Astrocyte (in vitro differentiated cells and primary cell): ENCODE measurements at regions not wholly inside any gene's neighbourhood (a gene's known extent, or its start where the extent isn't known, plus 50 kb on each side); places are given as distances from the start of the nearest gene placed in this dataset.

ENCODE experiments used
- DNase-seq: peaks from one replicate; pipeline ENCODE4 v3.0.0-alpha.2; 2010; ENCODE audit warnings: low read depth
- FAIRE-seq: peaks from 2 replicates; lab custom pipeline; 2011; peaks lifted over from hg19 to GRCh38; lab: Jason Lieb, UNC
- H2AFZ ChIP-seq: 2 replicates; pipeline ENCODE4 v1.6.0; 2012; ENCODE audit warnings: low read depth, low read length, inconsistent platforms
- H3K27ac ChIP-seq: 2 replicates; pipeline ENCODE4 v1.5.1; 2011; ENCODE audit warnings: low read depth, low read length, inconsistent platforms
- H3K27me3 ChIP-seq: 2 replicates; pipeline ENCODE4 v1.6.0; 2011; ENCODE audit warnings: low read length, inconsistent platforms; ENCODE audit not compliant: insufficient read depth
- H3K36me3 ChIP-seq: 2 replicates; pipeline ENCODE4 v1.5.1; 2011; ENCODE audit warnings: low read length, inconsistent platforms; ENCODE audit not compliant: insufficient read depth
- H3K4me1 ChIP-seq: 2 replicates; pipeline ENCODE4 v1.5.1; 2011; ENCODE audit warnings: low read length, inconsistent platforms; ENCODE audit not compliant: insufficient read depth
- H3K4me2 ChIP-seq: 2 replicates; pipeline ENCODE4 v1.6.0; 2012; ENCODE audit warnings: low read length, inconsistent platforms
- H3K4me3 ChIP-seq: 2 replicates; pipeline ENCODE4 v1.5.1; 2011; ENCODE audit warnings: low read depth, mild to moderate bottlenecking, low read length, inconsistent platforms; ENCODE audit not compliant: insufficient read depth
- H3K79me2 ChIP-seq: 2 replicates; pipeline ENCODE4 v1.6.0; 2012; ENCODE audit warnings: mild to moderate bottlenecking, low read length, inconsistent platforms; ENCODE audit not compliant: insufficient read depth
- H3K9ac ChIP-seq: 2 replicates; pipeline ENCODE4 v1.6.0; 2012; ENCODE audit warnings: mild to moderate bottlenecking, low read length, inconsistent platforms
- H3K9me3 ChIP-seq: 2 replicates; pipeline ENCODE4 v1.5.1; 2012; ENCODE audit warnings: low read depth, mild to moderate bottlenecking, low read length, inconsistent platforms; ENCODE audit not compliant: insufficient read depth
- H4K20me1 ChIP-seq: 2 replicates; pipeline ENCODE4 v1.6.0; 2012; ENCODE audit warnings: low read length, inconsistent platforms; ENCODE audit not compliant: insufficient read depth
- H3K27ac Mint-ChIP-seq: one replicate; pipeline ENCODE4 v1.8.0; 2021; ENCODE audit warnings: mild to moderate bottlenecking, mixed read lengths; ENCODE audit not compliant: unreplicated experiment
- H3K27me3 Mint-ChIP-seq: one replicate; pipeline ENCODE4 v1.8.0; 2021; ENCODE audit warnings: low read depth, mixed read lengths; ENCODE audit not compliant: unreplicated experiment
- H3K36me3 Mint-ChIP-seq: one replicate; pipeline ENCODE4 v1.8.0; 2021; ENCODE audit warnings: low read depth, mixed read lengths; ENCODE audit not compliant: unreplicated experiment
- H3K4me1 Mint-ChIP-seq: one replicate; pipeline ENCODE4 v1.8.0; 2021; ENCODE audit warnings: low read depth, mixed read lengths; ENCODE audit not compliant: unreplicated experiment
- H3K4me3 Mint-ChIP-seq: one replicate; pipeline ENCODE4 v1.8.0; 2021; ENCODE audit warnings: mild to moderate bottlenecking, moderate library complexity, mixed read lengths; ENCODE audit not compliant: unreplicated experiment
- H3K9me3 Mint-ChIP-seq: one replicate; pipeline ENCODE4 v1.8.0; 2021; ENCODE audit warnings: mild to moderate bottlenecking, mixed read lengths; ENCODE audit not compliant: unreplicated experiment
- CTCF ChIP-seq: IDR thresholded peaks from 2 replicates; pipeline ENCODE4 v1.5.1; 2011; ENCODE audit warnings: low read depth, mild to moderate bottlenecking, inconsistent platforms, low read length, moderate library complexity; ENCODE audit not compliant: insufficient read depth
- EZH2 ChIP-seq: IDR thresholded peaks from 2 replicates; pipeline ENCODE4 v1.6.1; 2012; ENCODE audit warnings: mild to moderate bottlenecking, low read length, inconsistent platforms; ENCODE audit not compliant: insufficient read depth

GRCh38 chrX:39654952-39655351 lies 442.8 kb downstream of the BCOR start:
- Histone ChIP-seq H3K4me2 (no peak overlapping the region), H3K4me3 (no peak overlapping the region), H3K36me3 (no peaks in the 10 kb centered on the region), H3K9ac (no peak overlapping the region), H3K9me3 (no peaks in the 10 kb centered on the region), H3K4me1 (peaks cover 2% of the 10 kb centered on the region), H3K79me2 (no peaks in the 10 kb centered on the region), H3K27ac (no peak overlapping the region), H3K27me3 (peaks cover 14% of the 10 kb centered on the region), H2AFZ (no peak overlapping the region), H4K20me1 (no peaks in the 10 kb centered on the region)
- TF ChIP-seq CTCF (no peak), EZH2 (no peak)
- H3K36me3 Mint-ChIP-seq = no peaks in the 10 kb centered on the region
- H3K27ac Mint-ChIP-seq = no peak overlapping the region
- no peak overlapping the region for H3K4me3 Mint-ChIP-seq
- FAIRE-seq (no peak), DNase-seq (no peak)
- peaks cover 7% of the 10 kb centered on the region for H3K4me1 Mint-ChIP-seq
- H3K27me3 Mint-ChIP-seq = peaks cover 20% of the 10 kb centered on the region
- H3K9me3 Mint-ChIP-seq = no peaks in the 10 kb centered on the region

GRCh38 chrX:39661116-39661907 lies 436.4 kb downstream of the BCOR start:
- peaks cover 2% of the 10 kb centered on the region for H3K27me3 Mint-ChIP-seq
- no peak overlapping the region for H3K27ac Mint-ChIP-seq
- Histone ChIP-seq H3K4me1 (peaks cover 6% of the 10 kb centered on the region), H2AFZ (no peak overlapping the region), H3K36me3 (no peaks in the 10 kb centered on the region), H3K9ac (no peak overlapping the region), H3K27me3 (no peaks in the 10 kb centered on the region), H3K4me3 (no peak overlapping the region), H3K4me2 (no peak overlapping the region), H3K79me2 (no peaks in the 10 kb centered on the region), H4K20me1 (no peaks in the 10 kb centered on the region), H3K9me3 (no peaks in the 10 kb centered on the region), H3K27ac (no peak overlapping the region)
- H3K9me3 Mint-ChIP-seq = no peaks in the 10 kb centered on the region
- peak; percentile 55 for FAIRE-seq
- TF ChIP-seq CTCF = no peak
- no peak for TF ChIP-seq EZH2
- no peak for DNase-seq
- no peaks in the 10 kb centered on the region for H3K36me3 Mint-ChIP-seq
- H3K4me3 Mint-ChIP-seq = no peak overlapping the region
- peaks cover 1% of the 10 kb centered on the region for H3K4me1 Mint-ChIP-seq
